Breast epithelium (tissue), 3 donors: ENCODE measurements at regions not wholly inside any gene's neighbourhood (a gene's known extent, or its start where the extent isn't known, plus 50 kb on each side); places are given as distances from the start of the nearest gene placed in this dataset.

Experiments used
- POLR2A ChIP-seq: fragments of 450-650 bp; IDR thresholded peaks from one replicate; pipeline ENCODE4 v1.6.1; 2016; ENCODE audit warnings: antibody characterized with exemption, mild to moderate bottlenecking, moderate library complexity
- POLR2AphosphoS5 ChIP-seq, 3 donors: sonication (generic); formaldehyde crosslinking; IDR thresholded peaks; one replicate each; pipeline ENCODE4 v1.6.1; 2017; ENCODE audit warnings: antibody characterized with exemption in 3 of 3
- TF ChIP-seq, protein P1 (sequence below), 3 donors: fragments of 450-650 bp; IDR thresholded peaks; one replicate each; pipeline ENCODE4 v1.5.1; 2016 to 2017; ENCODE audit warnings: antibody characterized with exemption in 3 of 3, mild to moderate bottlenecking in 3 of 3, moderate library complexity in 3 of 3

- TF ChIP-seq POLR2A (no peak), POLR2AphosphoS5 (IDR thresholded peaks at IDR 0.05) (no peak)
- TF ChIP-seq, protein P1, sequence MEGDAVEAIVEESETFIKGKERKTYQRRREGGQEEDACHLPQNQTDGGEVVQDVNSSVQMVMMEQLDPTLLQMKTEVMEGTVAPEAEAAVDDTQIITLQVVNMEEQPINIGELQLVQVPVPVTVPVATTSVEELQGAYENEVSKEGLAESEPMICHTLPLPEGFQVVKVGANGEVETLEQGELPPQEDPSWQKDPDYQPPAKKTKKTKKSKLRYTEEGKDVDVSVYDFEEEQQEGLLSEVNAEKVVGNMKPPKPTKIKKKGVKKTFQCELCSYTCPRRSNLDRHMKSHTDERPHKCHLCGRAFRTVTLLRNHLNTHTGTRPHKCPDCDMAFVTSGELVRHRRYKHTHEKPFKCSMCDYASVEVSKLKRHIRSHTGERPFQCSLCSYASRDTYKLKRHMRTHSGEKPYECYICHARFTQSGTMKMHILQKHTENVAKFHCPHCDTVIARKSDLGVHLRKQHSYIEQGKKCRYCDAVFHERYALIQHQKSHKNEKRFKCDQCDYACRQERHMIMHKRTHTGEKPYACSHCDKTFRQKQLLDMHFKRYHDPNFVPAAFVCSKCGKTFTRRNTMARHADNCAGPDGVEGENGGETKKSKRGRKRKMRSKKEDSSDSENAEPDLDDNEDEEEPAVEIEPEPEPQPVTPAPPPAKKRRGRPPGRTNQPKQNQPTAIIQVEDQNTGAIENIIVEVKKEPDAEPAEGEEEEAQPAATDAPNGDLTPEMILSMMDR (IDR thresholded peaks at IDR 0.05), result no peak
These were observed 186.0 kb upstream of the PMFBP1 start for GRCh38 chr16:72357910-72358309.
